ENCODE measurements at regions not wholly inside any gene's neighbourhood (a gene's known extent, or its start where the extent isn't known, plus 50 kb on each side); places are given as distances from the start of the nearest gene placed in this dataset.

DNA sequence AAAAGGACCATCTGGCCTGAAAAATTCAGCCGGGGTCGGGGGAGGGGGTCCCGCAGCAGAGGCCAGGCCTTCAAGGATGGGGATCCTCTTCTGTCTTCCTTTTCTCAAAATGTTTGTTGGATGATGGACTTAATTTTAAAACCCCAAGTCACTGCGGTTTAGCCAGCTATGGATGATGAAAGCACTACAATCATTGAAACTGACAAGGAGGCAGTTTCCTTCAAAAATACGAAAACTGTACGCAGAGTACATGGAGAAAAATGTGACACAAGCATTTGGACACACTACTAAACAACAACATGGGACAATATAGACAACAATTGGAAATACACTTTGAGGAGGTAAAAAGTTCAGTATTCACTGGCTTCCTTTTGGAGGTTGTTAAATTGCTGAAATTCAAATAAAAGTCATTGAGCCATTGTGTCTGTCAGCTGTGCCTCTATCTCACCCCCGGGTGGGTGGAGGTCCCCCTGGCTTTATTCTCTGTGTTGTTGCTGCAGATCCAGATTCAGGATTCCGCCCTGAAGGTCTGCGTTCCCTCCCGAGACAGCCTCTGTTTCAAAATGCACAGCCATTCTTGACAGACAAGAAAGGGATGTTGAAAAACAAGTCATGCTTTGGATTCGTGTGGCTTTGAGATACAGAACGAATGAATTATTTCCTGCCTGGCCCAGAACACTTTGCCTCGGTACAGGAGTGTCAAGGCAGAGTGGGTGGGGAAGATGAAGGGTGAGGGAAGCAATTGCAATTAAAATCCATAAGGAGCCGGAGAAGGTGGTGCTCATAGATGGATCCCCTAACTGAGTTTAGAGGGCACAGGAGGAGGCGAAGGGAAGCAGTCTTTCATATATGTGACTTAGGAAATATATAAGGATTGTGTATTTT is 118.2 kb downstream of the TTLL2 start:
- H3K9me3 Mint-ChIP-seq (ENCODE audit: unreplicated experiment) = peaks cover 7% of the 10 kb centered on the region
- H3K27ac Mint-ChIP-seq (ENCODE audit: unreplicated experiment) = peak overlapping the region; percentile 86
- DNase-seq = no peak
- H3K36me3 Mint-ChIP-seq (ENCODE audit: unreplicated experiment) = peaks cover 6% of the 10 kb centered on the region
- TF ChIP-seq, protein P1, sequence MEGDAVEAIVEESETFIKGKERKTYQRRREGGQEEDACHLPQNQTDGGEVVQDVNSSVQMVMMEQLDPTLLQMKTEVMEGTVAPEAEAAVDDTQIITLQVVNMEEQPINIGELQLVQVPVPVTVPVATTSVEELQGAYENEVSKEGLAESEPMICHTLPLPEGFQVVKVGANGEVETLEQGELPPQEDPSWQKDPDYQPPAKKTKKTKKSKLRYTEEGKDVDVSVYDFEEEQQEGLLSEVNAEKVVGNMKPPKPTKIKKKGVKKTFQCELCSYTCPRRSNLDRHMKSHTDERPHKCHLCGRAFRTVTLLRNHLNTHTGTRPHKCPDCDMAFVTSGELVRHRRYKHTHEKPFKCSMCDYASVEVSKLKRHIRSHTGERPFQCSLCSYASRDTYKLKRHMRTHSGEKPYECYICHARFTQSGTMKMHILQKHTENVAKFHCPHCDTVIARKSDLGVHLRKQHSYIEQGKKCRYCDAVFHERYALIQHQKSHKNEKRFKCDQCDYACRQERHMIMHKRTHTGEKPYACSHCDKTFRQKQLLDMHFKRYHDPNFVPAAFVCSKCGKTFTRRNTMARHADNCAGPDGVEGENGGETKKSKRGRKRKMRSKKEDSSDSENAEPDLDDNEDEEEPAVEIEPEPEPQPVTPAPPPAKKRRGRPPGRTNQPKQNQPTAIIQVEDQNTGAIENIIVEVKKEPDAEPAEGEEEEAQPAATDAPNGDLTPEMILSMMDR (IDR thresholded peaks at IDR 0.05; ENCODE audit: partially characterized antibody, unreplicated experiment) = no peak
- peaks cover 42% of the 10 kb centered on the region for H3K4me1 Mint-ChIP-seq (ENCODE audit: low read depth, unreplicated experiment)
- H3K27me3 Mint-ChIP-seq (ENCODE audit: unreplicated experiment) = no peaks in the 10 kb centered on the region
- peak overlapping the region; percentile 61 for H3K4me3 Mint-ChIP-seq (ENCODE audit: unreplicated experiment)

DNA sequence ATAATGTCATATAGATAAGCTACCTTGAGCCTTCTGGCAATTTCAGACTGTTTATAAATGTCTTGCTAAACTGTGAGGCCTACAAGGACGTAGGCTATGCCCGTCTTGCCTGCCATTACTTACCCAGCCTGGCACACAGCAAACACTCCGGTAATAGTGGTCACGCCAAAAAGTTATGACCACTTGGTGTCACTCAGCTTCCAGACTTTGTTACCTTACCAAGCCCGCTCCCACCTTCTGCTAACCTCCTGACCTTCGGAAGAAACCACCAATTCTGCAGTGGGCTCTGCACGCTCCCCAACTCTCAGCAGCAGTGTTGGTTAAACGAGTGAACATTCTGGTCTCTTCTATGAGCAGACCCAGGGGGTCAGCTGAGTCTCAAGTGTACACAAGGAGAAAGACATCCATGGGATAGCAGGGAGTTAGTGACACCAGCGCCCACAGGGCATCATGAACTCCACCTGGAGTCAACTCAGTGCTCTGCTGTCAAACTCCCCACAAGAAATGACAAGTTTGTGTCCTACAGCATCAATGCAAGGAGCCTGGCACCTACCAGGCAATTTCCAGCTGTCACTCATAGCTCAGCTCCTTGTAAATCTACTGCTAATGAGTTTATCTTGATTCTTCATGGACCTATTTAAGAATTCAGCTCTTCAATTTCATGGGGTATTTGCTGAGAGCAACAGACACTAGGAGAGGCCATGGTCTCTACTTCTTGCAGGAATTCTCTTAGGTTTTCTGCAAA is 119.9 kb downstream of the TTLL2 start:
- Mint-ChIP-seq H3K36me3 (ENCODE audit: unreplicated experiment) (no peaks in the 10 kb centered on the region), H3K4me1 (ENCODE audit: low read depth, unreplicated experiment) (peaks cover 42% of the 10 kb centered on the region), H3K9me3 (ENCODE audit: unreplicated experiment) (peaks cover 7% of the 10 kb centered on the region), H3K27me3 (ENCODE audit: unreplicated experiment) (no peaks in the 10 kb centered on the region), H3K27ac (ENCODE audit: unreplicated experiment) (no peak overlapping the region), H3K4me3 (ENCODE audit: unreplicated experiment) (no peak overlapping the region)
- TF ChIP-seq, protein P1 (IDR thresholded peaks at IDR 0.05; ENCODE audit: partially characterized antibody, unreplicated experiment) = no peak
- no peak for DNase-seq

DNA sequence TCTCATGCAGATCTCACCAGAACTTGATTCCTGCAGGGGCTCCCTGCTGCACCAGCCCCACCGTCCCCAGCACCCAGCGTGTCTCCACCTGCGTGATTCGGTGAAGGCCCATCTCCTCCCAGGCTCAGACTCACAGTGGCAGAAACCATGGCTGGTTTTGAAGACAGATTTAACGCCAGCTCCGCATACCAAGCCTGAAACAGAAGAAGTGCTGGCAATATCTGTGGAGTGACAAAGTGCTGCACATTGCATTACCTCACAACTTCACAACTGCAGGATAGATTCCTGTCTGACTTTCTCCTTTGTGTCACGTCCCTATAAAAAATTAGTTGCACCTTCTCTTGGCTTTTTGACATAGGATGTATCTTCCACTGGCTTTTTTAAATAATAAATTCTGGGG is 120.7 kb downstream of the TTLL2 start:
- H3K27me3 Mint-ChIP-seq (ENCODE audit: unreplicated experiment) = no peaks in the 10 kb centered on the region
- DNase-seq = no peak
- TF ChIP-seq, protein P1 (IDR thresholded peaks at IDR 0.05; ENCODE audit: partially characterized antibody, unreplicated experiment) = no peak
- H3K27ac Mint-ChIP-seq (ENCODE audit: unreplicated experiment) = no peak overlapping the region
- peak overlapping the region; percentile 5 for H3K4me3 Mint-ChIP-seq (ENCODE audit: unreplicated experiment)
- no peaks in the 10 kb centered on the region for H3K36me3 Mint-ChIP-seq (ENCODE audit: unreplicated experiment)
- peaks cover 42% of the 10 kb centered on the region for H3K4me1 Mint-ChIP-seq (ENCODE audit: low read depth, unreplicated experiment)
- H3K9me3 Mint-ChIP-seq (ENCODE audit: unreplicated experiment) = peaks cover 7% of the 10 kb centered on the region

DNA sequence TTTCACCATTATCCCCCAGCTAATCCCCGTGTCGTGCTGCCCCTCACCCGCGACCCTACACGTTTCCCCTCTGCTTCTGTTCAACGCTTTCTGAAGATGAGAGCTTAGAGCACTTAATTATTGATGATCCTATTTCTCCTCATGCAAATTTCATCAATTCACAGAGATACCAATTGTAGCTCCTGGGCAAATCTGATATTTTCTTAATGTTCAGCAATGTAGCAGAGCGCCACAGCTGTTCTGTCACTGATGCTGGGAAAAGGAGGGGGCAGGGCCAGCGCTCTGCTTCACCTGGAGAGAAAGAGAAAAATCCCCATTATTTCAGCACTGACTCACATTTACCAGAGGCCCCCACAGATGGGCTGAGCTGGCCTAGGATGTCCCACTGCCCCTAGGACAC is 121.2 kb downstream of the TTLL2 start:
- Mint-ChIP-seq H3K36me3 (ENCODE audit: unreplicated experiment) (no peaks in the 10 kb centered on the region), H3K27me3 (ENCODE audit: unreplicated experiment) (no peaks in the 10 kb centered on the region), H3K9me3 (ENCODE audit: unreplicated experiment) (peaks cover 7% of the 10 kb centered on the region), H3K4me1 (ENCODE audit: low read depth, unreplicated experiment) (peaks cover 42% of the 10 kb centered on the region), H3K27ac (ENCODE audit: unreplicated experiment) (no peak overlapping the region), H3K4me3 (ENCODE audit: unreplicated experiment) (peak overlapping the region; percentile 5)
- DNase-seq = no peak
- TF ChIP-seq, protein P1 (IDR thresholded peaks at IDR 0.05; ENCODE audit: partially characterized antibody, unreplicated experiment) = no peak

DNA sequence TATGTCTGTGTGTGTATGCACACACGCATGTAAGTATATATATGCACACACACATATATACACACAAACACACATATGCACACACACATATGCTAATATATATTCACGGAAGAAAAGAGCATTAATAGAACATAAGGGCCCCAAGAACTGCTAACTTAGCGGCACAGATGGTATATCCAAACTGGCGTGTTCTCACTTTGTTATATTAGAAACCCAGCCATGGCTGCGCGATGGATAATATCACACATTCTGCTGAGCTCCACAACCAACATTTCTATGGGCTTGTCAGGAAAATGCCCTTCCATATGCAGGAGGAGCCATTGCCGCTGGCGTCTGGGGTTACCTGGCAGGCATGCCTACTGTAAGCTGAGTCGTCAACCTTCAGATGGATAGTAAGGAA is 122.1 kb downstream of the TTLL2 start:
- Mint-ChIP-seq H3K4me1 (ENCODE audit: low read depth, unreplicated experiment) (peaks cover 38% of the 10 kb centered on the region), H3K27me3 (ENCODE audit: unreplicated experiment) (no peaks in the 10 kb centered on the region), H3K27ac (ENCODE audit: unreplicated experiment) (no peak overlapping the region), H3K9me3 (ENCODE audit: unreplicated experiment) (peaks cover 7% of the 10 kb centered on the region), H3K4me3 (ENCODE audit: unreplicated experiment) (no peak overlapping the region), H3K36me3 (ENCODE audit: unreplicated experiment) (no peaks in the 10 kb centered on the region)
- TF ChIP-seq, protein P1 (IDR thresholded peaks at IDR 0.05; ENCODE audit: partially characterized antibody, unreplicated experiment) = no peak
- no peak for DNase-seq

Data from glutamatergic neuron (in vitro differentiated cells).